IMR-90 (cell line): ENCODE measurements at regions not wholly inside any gene's neighbourhood (a gene's known extent, or its start where the extent isn't known, plus 50 kb on each side); places are given as distances from the start of the nearest gene placed in this dataset.

Experiments
- ATAC-seq: fragments of 200-7000 bp; cut with Tn5 transposase; 2 replicates; pipeline ENCODE4 v1.9.1; 2020; ENCODE audit warnings: low read depth, mild to moderate bottlenecking, moderate library complexity
- BruUV-seq: library from RNA; stranded (reverse); fragments of 400-500 nt; replicated peaks from 2 replicates; lab custom pipeline; 2021; lab: Mats Ljungman, UMichigan
- CTCF ChIA-PET: fragments of 300-600 bp; formaldehyde crosslinking; extraction: SDS; loops from one replicate; lab custom pipeline; 2021; ENCODE audit warnings: antibody characterized with exemption; lab: Yijun Ruan, JAX
- POLR2A ChIA-PET: fragments of 300-600 bp; sonication (Branson Sonifier 250); formaldehyde crosslinking; loops from one replicate; lab custom pipeline; 2022; ENCODE audit warnings: antibody characterized with exemption; ENCODE audit not compliant: unreplicated experiment; lab: Charles Lee
- DNase-seq: peaks from one replicate; pipeline ENCODE4 v3.0.0; 2013
- H2AFZ ChIP-seq: replicated peaks from 2 replicates; pipeline ENCODE3; 2013; ENCODE audit warnings: low read length, mild to moderate bottlenecking; ENCODE audit not compliant: poor library complexity
- H2AK5ac ChIP-seq: 2 replicates; pipeline ENCODE4 v1.6.1; 2013; ENCODE audit warnings: low read depth, low read length, inconsistent platforms
- H2AK9ac ChIP-seq: replicated peaks from 2 replicates; pipeline ENCODE3; 2013; ENCODE audit warnings: mild to moderate bottlenecking, low read depth, low read length, moderate library complexity; ENCODE audit not compliant: poor library complexity
- H2BK120ac ChIP-seq: 2 replicates; pipeline ENCODE4 v1.6.1; 2013; ENCODE audit warnings: low read depth, low read length, inconsistent platforms
- H2BK15ac ChIP-seq: 3 replicates; pipeline ENCODE4 v1.6.1; 2013; ENCODE audit warnings: low read depth, low read length, inconsistent platforms
- H2BK20ac ChIP-seq: 2 replicates; pipeline ENCODE4 v1.6.1; 2013; ENCODE audit warnings: low read depth, mild to moderate bottlenecking, inconsistent platforms, low read length, moderate library complexity
- H2BK5ac ChIP-seq: 2 replicates; pipeline ENCODE4 v1.6.1; 2013; ENCODE audit warnings: mild to moderate bottlenecking, low read depth, low read length, inconsistent platforms; ENCODE audit not compliant: poor library complexity, severe bottlenecking
- H3K14ac ChIP-seq: replicated peaks from 2 replicates; pipeline ENCODE4 v1.6.1; 2013; ENCODE audit warnings: low read depth, low read length, inconsistent platforms
- H3K18ac ChIP-seq: 2 replicates; pipeline ENCODE4 v1.6.1; 2013; ENCODE audit warnings: low read depth, low read length, control low read depth
- H3K23ac ChIP-seq: 2 replicates; pipeline ENCODE4 v1.6.1; 2013; ENCODE audit warnings: low read depth, low read length, inconsistent platforms
- H3K27ac ChIP-seq: 2 replicates; pipeline ENCODE4 v1.5.1; 2013; ENCODE audit warnings: mild to moderate bottlenecking, control low read depth, low read length; ENCODE audit not compliant: insufficient read depth
- H3K27me3 ChIP-seq: 2 replicates; pipeline ENCODE4 v1.6.1; 2013; ENCODE audit warnings: low read length; ENCODE audit not compliant: control insufficient read depth, insufficient read depth
- H3K36me3 ChIP-seq: 2 replicates; pipeline ENCODE4 v1.6.1; 2013; ENCODE audit warnings: low read length, mixed read lengths; ENCODE audit not compliant: control insufficient read depth, insufficient read depth
- H3K4ac ChIP-seq: 2 replicates; pipeline ENCODE4 v1.6.1; 2013; ENCODE audit warnings: low read depth, low read length, inconsistent platforms
- H3K4me1 ChIP-seq: 2 replicates; pipeline ENCODE4 v1.6.1; 2013; ENCODE audit warnings: low read length, mixed read lengths; ENCODE audit not compliant: control insufficient read depth, insufficient read depth
- H3K4me2 ChIP-seq: 2 replicates; pipeline ENCODE4 v1.6.1; 2013; ENCODE audit warnings: low read depth, mild to moderate bottlenecking, control low read depth, low read length, moderate library complexity
- H3K4me3 ChIP-seq: 2 replicates; pipeline ENCODE4 v1.5.1; 2013; ENCODE audit warnings: low read depth, mild to moderate bottlenecking, control low read depth, low read length, moderate library complexity; ENCODE audit not compliant: insufficient read depth
- H3K56ac ChIP-seq: 2 replicates; pipeline ENCODE4 v1.6.1; 2013; ENCODE audit warnings: low read length, inconsistent platforms; ENCODE audit not compliant: insufficient read depth; ENCODE audit errors: extremely low read depth
- H3K79me1 ChIP-seq, 2 experiments: 2 replicates each; pipeline ENCODE4 v1.6.1; 2013; ENCODE audit warnings: low read length in 2 of 2, inconsistent platforms in 1 of 2, low read depth in 1 of 2
- H3K9ac ChIP-seq: 2 replicates; pipeline ENCODE4 v1.6.1; 2013; ENCODE audit warnings: low read depth, low read length, control low read depth
- H3K9me1 ChIP-seq: 2 replicates; pipeline ENCODE4 v1.6.1; 2013; ENCODE audit warnings: low read length, inconsistent platforms; ENCODE audit not compliant: insufficient read depth
- H3K9me3 ChIP-seq: 2 replicates; pipeline ENCODE4 v1.6.1; 2013; ENCODE audit warnings: low read length; ENCODE audit not compliant: control insufficient read depth, insufficient read depth
- H4K20me1 ChIP-seq: 2 replicates; pipeline ENCODE4 v1.6.1; 2013; ENCODE audit warnings: low read length, inconsistent platforms; ENCODE audit not compliant: insufficient read depth
- H4K5ac ChIP-seq: 2 replicates; pipeline ENCODE4 v1.6.1; 2013; ENCODE audit warnings: mild to moderate bottlenecking, low read depth, low read length, control low read depth
- H4K8ac ChIP-seq, 2 experiments: 2 replicates each; pipeline ENCODE4 v1.6.1; 2013; ENCODE audit warnings: low read depth in 2 of 2, low read length in 2 of 2, control low read depth in 1 of 2, inconsistent platforms in 1 of 2
- H4K91ac ChIP-seq: 2 replicates; pipeline ENCODE4 v1.6.1; 2013; ENCODE audit warnings: low read depth, low read length, inconsistent platforms; ENCODE audit not compliant: insufficient read depth
- CEBPB ChIP-seq: IDR thresholded peaks from 2 replicates; pipeline ENCODE4 v1.6.1; 2012; ENCODE audit warnings: low read depth, low read length, improper control_type of control experiment
- MAFK ChIP-seq: IDR thresholded peaks from 2 replicates; pipeline ENCODE4 v1.6.1; 2012; ENCODE audit warnings: low read depth, low read length, improper control_type of control experiment
- MAZ ChIP-seq: IDR thresholded peaks from 2 replicates; pipeline ENCODE4 v1.6.1; 2012; ENCODE audit warnings: low read depth, mild to moderate bottlenecking, low read length, improper control_type of control experiment, moderate library complexity, borderline replicate concordance
- MXI1 ChIP-seq: IDR thresholded peaks from 2 replicates; pipeline ENCODE4 v1.6.1; 2012; ENCODE audit warnings: low read depth, mild to moderate bottlenecking, low read length, moderate library complexity, borderline replicate concordance
- NFE2L2 ChIP-seq: fragments of 150-350 bp; IDR thresholded peaks from 2 replicates; pipeline ENCODE4 v1.6.1; 2016; ENCODE audit warnings: low read depth, mild to moderate bottlenecking, low read length
- POLR2A ChIP-seq: IDR thresholded peaks from 2 replicates; pipeline ENCODE4 v1.6.1; 2012; ENCODE audit warnings: mild to moderate bottlenecking, low read depth, low read length
- RAD21 ChIP-seq: IDR thresholded peaks from 2 replicates; pipeline ENCODE4 v1.6.1; 2012; ENCODE audit warnings: low read length, improper control_type of control experiment
- RCOR1 ChIP-seq: IDR thresholded peaks from 2 replicates; pipeline ENCODE4 v1.6.1; 2012; ENCODE audit warnings: mild to moderate bottlenecking, low read length, improper control_type of control experiment; ENCODE audit not compliant: insufficient replicate concordance
- SMC3 ChIP-seq: fragments of 150-350 bp; IDR thresholded peaks from 2 replicates; pipeline ENCODE4 v1.6.1; 2016; ENCODE audit warnings: low read depth, mild to moderate bottlenecking, antibody characterized with exemption, low read length, moderate library complexity
- WGBS, 2 experiments: methylation state at CpG; one replicate each; pipeline versions ENCODE4 v1.1.5 to v1.1.7; 2013; ENCODE audit warnings: missing lambda C conversion rate in 2 of 2; ENCODE audit not compliant: insufficient read length in 1 of 2; ENCODE audit errors: extremely low coverage in 2 of 2; 5-methylcytosine and 5-hydroxymethylcytosine counted together
- dilution Hi-C: fragments of 300-500 bp; cut with HindIII; formaldehyde crosslinking; loops from one replicate; pipeline ENCODE4 v1.14.3; 2018; ENCODE audit warnings: low sequenced_read_pairs; ENCODE audit not compliant: unreplicated experiment
- in situ Hi-C: fragments of 300-500 bp; cut with MboI; formaldehyde crosslinking; loops from 3 replicates; pipeline ENCODE4 v1.14.3; 2019; ENCODE audit warnings: low sequenced_read_pairs, inconsistent platforms, mixed read lengths
- intact Hi-C: fragments of 100-400 bp; cut with micrococcal nuclease; formaldehyde crosslinking; loops from 2 replicates; pipeline ENCODE4 v1.10.0; 2022
- TF ChIP-seq, protein P1 (sequence below): conservative IDR thresholded peaks from 2 replicates; pipeline ENCODE4 v1.5.1; 2012; ENCODE audit warnings: mild to moderate bottlenecking, low read depth, low read length, improper control_type of control experiment
- TF ChIP-seq, protein P2 (sequence below): fragments of 150-350 bp; IDR thresholded peaks from 2 replicates; pipeline ENCODE4 v1.6.1; 2017; ENCODE audit warnings: mild to moderate bottlenecking, antibody characterized with exemption, low read length, low read depth

DNA sequence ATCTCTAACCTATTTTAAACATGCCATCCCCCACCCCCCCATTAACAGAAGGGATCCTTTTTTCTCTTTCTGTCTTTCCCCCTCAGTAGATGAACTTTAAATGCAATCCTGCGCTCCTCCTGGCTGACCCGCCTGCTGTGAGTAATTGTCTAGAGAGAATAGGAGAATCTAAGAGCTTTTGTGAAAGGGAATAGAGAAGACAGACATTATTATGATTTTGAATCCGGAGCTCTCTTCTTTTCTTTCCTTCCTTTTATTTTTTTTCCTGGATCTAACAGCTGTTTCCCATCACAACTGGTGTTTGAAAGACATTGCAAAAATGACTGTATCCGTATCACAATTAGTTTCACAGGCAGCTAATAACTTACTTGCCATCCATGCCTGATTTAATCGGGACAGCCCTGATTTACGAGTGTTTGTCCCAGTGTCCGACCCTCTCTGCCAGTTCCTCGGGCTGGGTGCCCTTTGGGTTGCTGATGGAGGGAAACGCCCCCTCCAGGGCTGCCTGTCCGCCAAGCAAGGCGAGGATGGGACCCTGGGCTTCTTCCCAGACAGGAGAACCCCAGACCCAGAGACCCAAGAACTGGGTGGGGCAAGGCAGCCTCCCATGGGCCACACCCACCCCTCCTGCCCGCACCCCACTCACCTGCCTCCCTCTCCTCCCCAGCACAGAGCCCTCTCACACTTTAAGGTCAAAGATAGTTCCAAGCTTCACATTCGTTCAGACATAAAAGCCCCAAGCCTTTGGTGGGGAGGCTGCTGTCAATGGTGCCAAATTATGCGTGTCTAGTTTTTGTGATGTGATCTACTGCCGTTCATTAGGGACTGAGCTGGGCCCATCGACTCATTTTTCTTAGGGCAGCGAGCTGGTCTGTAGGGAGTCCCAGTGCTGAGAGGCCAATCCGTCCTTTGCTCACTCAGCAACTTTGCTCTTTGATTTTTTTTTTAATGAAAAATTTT lies 231.7 kb downstream of the ZNF516 start (continued):
- no peak for TF ChIP-seq RCOR1
- TF ChIP-seq MAFK, result no peak

DNA sequence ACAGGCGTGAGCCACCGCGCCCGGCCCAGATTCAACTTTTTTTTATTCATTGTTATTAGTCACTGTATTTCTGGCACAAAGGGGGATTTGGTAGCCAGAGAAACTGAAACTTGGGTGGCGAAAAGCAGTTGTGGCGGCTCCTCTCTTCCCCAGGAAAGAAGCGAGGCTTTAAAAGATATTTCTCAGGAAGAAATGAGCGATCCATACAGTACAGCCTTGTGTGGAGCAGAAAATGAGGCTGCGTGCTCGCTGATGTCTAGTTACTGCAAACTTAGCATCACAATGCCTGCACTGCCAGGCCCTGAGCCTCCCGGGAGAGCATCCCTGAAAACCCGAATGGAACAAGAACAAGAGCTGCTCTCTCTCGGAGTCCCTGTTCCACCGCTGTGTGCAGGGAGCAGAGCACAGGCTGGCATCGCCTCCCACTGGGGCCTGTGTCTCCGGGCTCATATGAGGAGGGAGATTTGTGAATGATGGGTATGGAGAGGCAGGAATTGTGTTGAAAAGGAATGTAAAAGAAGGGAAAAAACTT lies 234.0 kb downstream of the ZNF516 start:
- BruUV-seq, result no TSS peak
- no peak overlapping the region for H3K9ac ChIP-seq
- H3K23ac ChIP-seq, result no peak overlapping the region
- no peak overlapping the region for H4K5ac ChIP-seq
- H4K8ac ChIP-seq, result no peak overlapping the region
- H3K4me3 ChIP-seq, result no peak overlapping the region
- H3K9me3 ChIP-seq, result no peaks in the 10 kb centered on the region
- no peak overlapping the region for H2BK15ac ChIP-seq
- DNase-seq, result no peak
- H3K4me1 ChIP-seq, result peaks cover 5% of the 10 kb centered on the region
- H2BK120ac ChIP-seq, result no peak overlapping the region
- dilution Hi-C loops, result no loop called here
- no peak overlapping the region for H3K18ac ChIP-seq
- H2AFZ ChIP-seq, result peak overlapping the region; percentile 24
- in situ Hi-C loops, result loop anchor here (25.0 kb wide), 1 partner anchor 1599 kb away; no protein-coding TSS in a partner anchor
- H2BK5ac ChIP-seq, result no peak overlapping the region
- CTCF ChIA-PET, result no interaction called here
- H3K36me3 ChIP-seq, result no peaks in the 10 kb centered on the region
- peaks cover 2% of the 10 kb centered on the region; the same call in 1 of the 2 replicates for H3K27me3 ChIP-seq
- no peak overlapping the region for H2BK20ac ChIP-seq
- no peak overlapping the region for H3K4me2 ChIP-seq
- H4K20me1 ChIP-seq, result no peaks in the 10 kb centered on the region
- no peak overlapping the region for H3K4ac ChIP-seq
- H3K9me1 ChIP-seq, result no peaks in the 10 kb centered on the region
- POLR2A ChIA-PET, result no interaction called here
- H3K14ac ChIP-seq, result no peak overlapping the region
- H2AK5ac ChIP-seq, result no peak overlapping the region
- 92% methylated on average over 6 of the region's 16 CpGs; no CpG with 5 or more reads in 1 of the 2 experiments for WGBS, 2 experiments
- no peaks in the 10 kb centered on the region for H3K79me1 ChIP-seq
- ATAC-seq, result no peak
- no peak overlapping the region for H2AK9ac ChIP-seq
- H3K27ac ChIP-seq, result no peak overlapping the region
- no peak overlapping the region for H4K91ac ChIP-seq
- no peak overlapping the region for H3K56ac ChIP-seq
- intact Hi-C loops, result loop anchor here (5.0 kb wide), 1 partner anchor 446 kb away; no protein-coding TSS in a partner anchor
- TF ChIP-seq, protein P1, sequence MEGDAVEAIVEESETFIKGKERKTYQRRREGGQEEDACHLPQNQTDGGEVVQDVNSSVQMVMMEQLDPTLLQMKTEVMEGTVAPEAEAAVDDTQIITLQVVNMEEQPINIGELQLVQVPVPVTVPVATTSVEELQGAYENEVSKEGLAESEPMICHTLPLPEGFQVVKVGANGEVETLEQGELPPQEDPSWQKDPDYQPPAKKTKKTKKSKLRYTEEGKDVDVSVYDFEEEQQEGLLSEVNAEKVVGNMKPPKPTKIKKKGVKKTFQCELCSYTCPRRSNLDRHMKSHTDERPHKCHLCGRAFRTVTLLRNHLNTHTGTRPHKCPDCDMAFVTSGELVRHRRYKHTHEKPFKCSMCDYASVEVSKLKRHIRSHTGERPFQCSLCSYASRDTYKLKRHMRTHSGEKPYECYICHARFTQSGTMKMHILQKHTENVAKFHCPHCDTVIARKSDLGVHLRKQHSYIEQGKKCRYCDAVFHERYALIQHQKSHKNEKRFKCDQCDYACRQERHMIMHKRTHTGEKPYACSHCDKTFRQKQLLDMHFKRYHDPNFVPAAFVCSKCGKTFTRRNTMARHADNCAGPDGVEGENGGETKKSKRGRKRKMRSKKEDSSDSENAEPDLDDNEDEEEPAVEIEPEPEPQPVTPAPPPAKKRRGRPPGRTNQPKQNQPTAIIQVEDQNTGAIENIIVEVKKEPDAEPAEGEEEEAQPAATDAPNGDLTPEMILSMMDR, result no peak
- TF ChIP-seq NFE2L2 (no peak), MAZ (no peak), POLR2A (no peak), CEBPB (no peak), SMC3 (no peak), MXI1 (no peak), RAD21 (no peak), RCOR1 (no peak)
- TF ChIP-seq, protein P2, sequence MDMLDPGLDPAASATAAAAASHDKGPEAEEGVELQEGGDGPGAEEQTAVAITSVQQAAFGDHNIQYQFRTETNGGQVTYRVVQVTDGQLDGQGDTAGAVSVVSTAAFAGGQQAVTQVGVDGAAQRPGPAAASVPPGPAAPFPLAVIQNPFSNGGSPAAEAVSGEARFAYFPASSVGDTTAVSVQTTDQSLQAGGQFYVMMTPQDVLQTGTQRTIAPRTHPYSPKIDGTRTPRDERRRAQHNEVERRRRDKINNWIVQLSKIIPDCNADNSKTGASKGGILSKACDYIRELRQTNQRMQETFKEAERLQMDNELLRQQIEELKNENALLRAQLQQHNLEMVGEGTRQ, result no peak
